ENCODE measurements at regions not wholly inside any gene's neighbourhood (a gene's known extent, or its start where the extent isn't known, plus 50 kb on each side); places are given as distances from the start of the nearest gene placed in this dataset.

DNA sequence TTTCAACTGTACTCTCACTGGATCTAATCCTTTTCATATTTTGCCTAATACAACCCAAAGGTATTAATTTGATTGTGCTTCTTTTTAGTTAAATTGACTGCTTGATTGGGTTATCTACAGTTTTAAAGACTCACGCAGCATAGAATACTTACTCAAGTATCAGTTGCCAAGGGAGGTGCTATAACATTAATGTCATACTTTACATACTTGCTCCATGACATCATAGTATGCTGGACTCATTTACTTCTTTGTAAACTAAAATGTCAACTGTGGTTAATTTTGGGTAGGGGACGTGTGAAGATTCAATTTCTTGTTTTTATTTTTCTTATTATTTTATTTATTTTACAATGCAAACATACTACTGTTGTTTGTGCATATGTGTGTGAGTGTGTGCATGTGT, 716.2 kb upstream of the VRK2 start:
- TF ChIP-seq POLR2A (IDR thresholded peaks at IDR 0.05) (no peak), CTCF (IDR thresholded peaks at IDR 0.05) (no peak)
